ENCODE measurements at regions not wholly inside any gene's neighbourhood (a gene's known extent, or its start where the extent isn't known, plus 50 kb on each side); places are given as distances from the start of the nearest gene placed in this dataset.

DNA sequence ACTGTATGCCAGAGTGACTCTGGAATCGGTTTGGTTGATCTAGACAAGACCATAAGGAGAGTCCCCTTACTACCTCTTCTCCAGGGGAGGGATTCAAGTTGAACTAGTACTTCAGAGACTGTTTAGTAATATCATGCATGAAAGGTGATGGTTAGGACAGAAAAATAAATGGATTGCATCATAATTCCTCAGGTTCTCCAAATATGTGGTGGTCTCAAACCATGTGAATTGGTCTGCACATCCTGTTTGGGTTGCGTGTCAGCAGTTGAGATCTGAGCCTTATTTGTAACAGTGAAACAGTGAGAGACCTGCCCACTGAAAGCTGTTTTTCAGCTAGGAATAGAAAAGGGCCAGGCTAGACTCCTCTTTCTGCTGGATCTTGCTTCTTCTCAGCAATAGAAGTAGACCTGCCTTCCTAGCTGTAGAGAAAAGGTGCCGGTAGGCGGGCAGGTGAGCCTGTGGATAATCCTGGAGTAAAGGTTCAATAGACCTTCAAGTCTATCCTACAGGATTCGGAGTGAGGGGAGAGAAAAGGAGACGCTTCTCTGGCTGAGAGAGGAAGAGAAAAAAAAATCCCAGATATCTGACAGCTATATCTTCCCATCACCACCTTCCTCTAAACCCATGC is 258.5 kb upstream of the E2F7 start:
- Histone ChIP-seq H3K9me3 (ENCODE audit: control insufficient read depth, insufficient read depth, low read length) (no peaks in the 10 kb centered on the region), H3K4me3 (ENCODE audit: low read depth, low read length) (no peak overlapping the region), H3K36me3 (ENCODE audit: control insufficient read depth, insufficient read depth, low read length) (no peaks in the 10 kb centered on the region), H3K27ac (ENCODE audit: low read depth, low read length) (peak overlapping the region; percentile 30), H3K4me1 (ENCODE audit: control insufficient read depth, insufficient read depth, low read length) (peaks cover 3% of the 10 kb centered on the region), H3K27me3 (ENCODE audit: control insufficient read depth, insufficient read depth, low read length) (no peaks in the 10 kb centered on the region)
- WGBS (ENCODE audit: insufficient coverage) = 73% methylated on average over 1 of the region's 6 CpGs
- peak in 2 of 6 donors; percentile 18 to 24 for DNase-seq (ENCODE audit: low read depth in 4 of 6, low spot score in 6 of 6)

- Histone ChIP-seq H3K4me1 (ENCODE audit: control insufficient read depth, insufficient read depth, low read length) (peaks cover 4% of the 10 kb centered on the region), H3K36me3 (ENCODE audit: control insufficient read depth, insufficient read depth, low read length) (no peaks in the 10 kb centered on the region), H3K27ac (ENCODE audit: low read depth, low read length) (peak overlapping the region; percentile 7), H3K9me3 (ENCODE audit: control insufficient read depth, insufficient read depth, low read length) (no peaks in the 10 kb centered on the region), H3K4me3 (ENCODE audit: low read depth, low read length) (no peak overlapping the region), H3K27me3 (ENCODE audit: control insufficient read depth, insufficient read depth, low read length) (no peaks in the 10 kb centered on the region)
- WGBS (ENCODE audit: insufficient coverage) = 44% methylated on average over 1 of the region's 2 CpGs
- peak in 2 of 6 donors; percentile 66 to 72 for DNase-seq (ENCODE audit: low read depth in 4 of 6, low spot score in 6 of 6)
These were observed 253.8 kb upstream of the E2F7 start for GRCh38 chr12:77319166-77319565.

DNA sequence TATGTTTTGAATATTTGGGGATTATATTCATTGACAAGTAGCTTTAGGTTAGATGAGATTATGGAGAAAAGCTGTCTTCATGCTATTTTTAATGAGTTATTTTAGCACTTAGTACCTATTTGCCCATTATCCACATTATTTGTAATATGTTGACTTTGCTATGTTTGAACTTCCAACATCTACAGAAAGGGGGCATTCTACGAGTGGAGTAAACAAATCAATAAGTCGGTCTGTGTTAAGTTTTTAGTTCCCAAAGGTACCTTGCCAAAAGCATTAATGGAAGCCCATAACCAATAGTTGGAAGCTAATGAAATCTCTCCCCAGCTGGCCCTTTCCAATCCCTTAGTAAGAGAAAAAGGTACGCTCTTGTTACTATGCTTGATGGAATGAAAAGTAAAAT is 250.0 kb upstream of the E2F7 start:
- Histone ChIP-seq H3K27ac (ENCODE audit: low read depth, low read length) (no peak overlapping the region), H3K9me3 (ENCODE audit: control insufficient read depth, insufficient read depth, low read length) (no peaks in the 10 kb centered on the region), H3K27me3 (ENCODE audit: control insufficient read depth, insufficient read depth, low read length) (no peaks in the 10 kb centered on the region), H3K4me3 (ENCODE audit: low read depth, low read length) (no peak overlapping the region), H3K36me3 (ENCODE audit: control insufficient read depth, insufficient read depth, low read length) (no peaks in the 10 kb centered on the region), H3K4me1 (ENCODE audit: control insufficient read depth, insufficient read depth, low read length) (peaks cover 4% of the 10 kb centered on the region)
- WGBS (ENCODE audit: insufficient coverage) = no CpG with 5 or more reads among the region's 3 CpGs
- no peak for DNase-seq (ENCODE audit: low read depth in 4 of 6, low spot score in 6 of 6)

DNA sequence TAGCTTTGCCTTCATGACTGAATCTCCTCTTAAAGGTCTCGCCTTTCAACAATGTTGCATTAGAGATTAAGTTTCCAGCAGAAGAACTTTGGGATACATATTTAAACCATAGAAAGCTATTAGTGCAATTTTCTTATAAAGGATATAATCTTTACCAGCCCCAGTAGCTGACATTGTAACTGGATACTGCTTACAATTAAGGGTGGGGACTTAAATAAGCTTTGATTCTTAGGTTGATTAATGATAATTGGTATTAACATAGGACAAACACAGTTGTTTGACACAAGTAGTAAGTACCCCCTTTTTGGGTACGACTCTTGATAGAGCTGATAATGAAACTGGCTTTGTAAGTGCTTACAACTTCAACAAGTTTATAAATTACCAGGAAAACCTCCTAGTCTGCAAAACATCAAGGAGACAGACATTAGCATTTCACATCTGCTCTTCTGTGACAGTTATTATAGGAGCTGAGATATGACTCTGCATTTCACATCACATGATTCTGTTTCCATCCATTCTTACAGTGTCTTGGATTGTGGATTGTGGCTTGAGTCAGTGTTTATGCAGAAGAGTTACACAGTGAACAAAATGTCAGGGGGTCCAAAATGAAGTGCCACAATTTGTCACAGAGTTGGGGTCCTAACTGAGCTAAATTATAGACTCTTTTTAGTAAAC is 249.1 kb upstream of the E2F7 start:
- Histone ChIP-seq H3K36me3 (ENCODE audit: control insufficient read depth, insufficient read depth, low read length) (no peaks in the 10 kb centered on the region), H3K4me1 (ENCODE audit: control insufficient read depth, insufficient read depth, low read length) (peaks cover 4% of the 10 kb centered on the region)
- no CpG with 5 or more reads among the region's 2 CpGs for WGBS (ENCODE audit: insufficient coverage)

GRCh38 chr12:77308056-77308455 is 242.7 kb upstream of the E2F7 start:
- Histone ChIP-seq H3K9me3 (ENCODE audit: control insufficient read depth, insufficient read depth, low read length) (no peaks in the 10 kb centered on the region), H3K27ac (ENCODE audit: low read depth, low read length) (no peak overlapping the region), H3K27me3 (ENCODE audit: control insufficient read depth, insufficient read depth, low read length) (no peaks in the 10 kb centered on the region), H3K36me3 (ENCODE audit: control insufficient read depth, insufficient read depth, low read length) (no peaks in the 10 kb centered on the region), H3K4me3 (ENCODE audit: low read depth, low read length) (no peak overlapping the region), H3K4me1 (ENCODE audit: control insufficient read depth, insufficient read depth, low read length) (no peaks in the 10 kb centered on the region)
- WGBS (ENCODE audit: insufficient coverage) = 68% methylated on average over 2 of the region's 2 CpGs
- DNase-seq (ENCODE audit: low read depth in 4 of 6, low spot score in 6 of 6) = no peak

More for the DNA sequence above, 249.1 kb upstream of the E2F7 start:
- Histone ChIP-seq H3K9me3 (ENCODE audit: control insufficient read depth, insufficient read depth, low read length) (no peaks in the 10 kb centered on the region), H3K27ac (ENCODE audit: low read depth, low read length) (no peak overlapping the region), H3K27me3 (ENCODE audit: control insufficient read depth, insufficient read depth, low read length) (no peaks in the 10 kb centered on the region), H3K4me3 (ENCODE audit: low read depth, low read length) (no peak overlapping the region)
- DNase-seq (ENCODE audit: low read depth in 4 of 6, low spot score in 6 of 6) = peak in 1 of 6 donors; percentile 52

GRCh38 chr12:77300811-77301210 is 235.4 kb upstream of the E2F7 start:
- no peak for DNase-seq (ENCODE audit: low read depth in 4 of 6, low spot score in 6 of 6)
- no peaks in the 10 kb centered on the region for H3K27me3 ChIP-seq (ENCODE audit: control insufficient read depth, insufficient read depth, low read length)
- no peaks in the 10 kb centered on the region for H3K36me3 ChIP-seq (ENCODE audit: control insufficient read depth, insufficient read depth, low read length)

GRCh38 chr12:77299910-77300669 is 234.7 kb upstream of the E2F7 start:
- H3K9me3 ChIP-seq (ENCODE audit: control insufficient read depth, insufficient read depth, low read length) = no peaks in the 10 kb centered on the region
- DNase-seq (ENCODE audit: low read depth in 4 of 6, low spot score in 6 of 6) = no peak
- no peak overlapping the region for H3K4me3 ChIP-seq (ENCODE audit: low read depth, low read length)
- H3K4me1 ChIP-seq (ENCODE audit: control insufficient read depth, insufficient read depth, low read length) = no peaks in the 10 kb centered on the region
- no peaks in the 10 kb centered on the region for H3K36me3 ChIP-seq (ENCODE audit: control insufficient read depth, insufficient read depth, low read length)
- 100% methylated on average over 1 of the region's 4 CpGs for WGBS (ENCODE audit: insufficient coverage)
- H3K27me3 ChIP-seq (ENCODE audit: control insufficient read depth, insufficient read depth, low read length) = no peaks in the 10 kb centered on the region
- no peak overlapping the region for H3K27ac ChIP-seq (ENCODE audit: low read depth, low read length)

More at GRCh38 chr12:77300811-77301210, 235.4 kb upstream of the E2F7 start:
- no peak overlapping the region for H3K4me3 ChIP-seq (ENCODE audit: low read depth, low read length)
- H3K4me1 ChIP-seq (ENCODE audit: control insufficient read depth, insufficient read depth, low read length) = no peaks in the 10 kb centered on the region
- no peak overlapping the region for H3K27ac ChIP-seq (ENCODE audit: low read depth, low read length)
- no peaks in the 10 kb centered on the region for H3K9me3 ChIP-seq (ENCODE audit: control insufficient read depth, insufficient read depth, low read length)
- WGBS (ENCODE audit: insufficient coverage) = no CpG with 5 or more reads among the region's 1 CpG

DNA sequence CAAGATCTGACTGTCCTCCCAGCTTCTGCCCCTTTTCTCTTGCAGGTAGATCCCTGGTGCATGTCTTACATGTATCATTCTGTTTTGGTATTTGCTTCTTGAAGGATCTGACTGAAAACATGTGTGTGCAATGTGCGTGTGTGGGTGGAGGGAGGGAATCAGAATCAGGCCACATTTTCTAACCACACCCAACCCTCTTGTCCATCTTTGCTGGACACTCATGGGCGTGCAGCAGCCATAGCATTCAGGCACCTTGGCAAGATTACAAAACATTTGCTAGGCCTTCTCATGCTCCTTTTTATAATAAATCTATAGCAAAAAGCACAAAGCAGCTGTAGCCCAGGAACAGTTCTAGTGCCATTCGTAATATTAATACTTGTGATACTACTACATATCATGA is 233.6 kb upstream of the E2F7 start:
- no peaks in the 10 kb centered on the region for H3K4me1 ChIP-seq (ENCODE audit: control insufficient read depth, insufficient read depth, low read length)
- H3K36me3 ChIP-seq (ENCODE audit: control insufficient read depth, insufficient read depth, low read length) = no peaks in the 10 kb centered on the region
- no peaks in the 10 kb centered on the region for H3K27me3 ChIP-seq (ENCODE audit: control insufficient read depth, insufficient read depth, low read length)
- no peak overlapping the region for H3K27ac ChIP-seq (ENCODE audit: low read depth, low read length)
- no peak for DNase-seq (ENCODE audit: low read depth in 4 of 6, low spot score in 6 of 6)
- H3K9me3 ChIP-seq (ENCODE audit: control insufficient read depth, insufficient read depth, low read length) = no peaks in the 10 kb centered on the region
- H3K4me3 ChIP-seq (ENCODE audit: low read depth, low read length) = no peak overlapping the region
- 100% methylated on average over 1 of the region's 3 CpGs for WGBS (ENCODE audit: insufficient coverage)

DNA sequence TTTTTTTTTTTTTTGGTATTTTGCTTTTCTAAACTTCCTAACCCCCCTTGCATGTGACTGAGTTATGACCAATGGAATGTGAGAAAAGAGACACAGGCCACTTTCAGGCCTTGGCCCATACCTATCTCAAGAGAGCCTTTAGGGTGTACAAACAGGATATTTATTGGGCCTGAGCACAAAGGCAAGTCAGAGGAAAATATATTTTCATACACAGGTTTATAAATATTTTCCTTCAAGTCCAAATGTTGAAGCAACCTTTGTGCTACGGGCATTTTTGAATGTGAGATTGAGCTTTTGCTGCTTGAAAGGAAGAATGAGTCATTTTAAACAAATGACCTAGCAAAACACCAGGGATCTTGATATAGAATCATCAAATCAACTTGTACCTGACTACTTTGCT is 228.6 kb upstream of the E2F7 start:
- no peak for DNase-seq (ENCODE audit: low read depth in 4 of 6, low spot score in 6 of 6)
- H3K4me1 ChIP-seq (ENCODE audit: control insufficient read depth, insufficient read depth, low read length) = no peaks in the 10 kb centered on the region
- no peaks in the 10 kb centered on the region for H3K27me3 ChIP-seq (ENCODE audit: control insufficient read depth, insufficient read depth, low read length)
- no peaks in the 10 kb centered on the region for H3K9me3 ChIP-seq (ENCODE audit: control insufficient read depth, insufficient read depth, low read length)
- no peaks in the 10 kb centered on the region for H3K36me3 ChIP-seq (ENCODE audit: control insufficient read depth, insufficient read depth, low read length)
- no CpG with 5 or more reads among the region's 1 CpG for WGBS (ENCODE audit: insufficient coverage)
- no peak overlapping the region for H3K27ac ChIP-seq (ENCODE audit: low read depth, low read length)
- H3K4me3 ChIP-seq (ENCODE audit: low read depth, low read length) = no peak overlapping the region

Data from spinal cord (tissue), 9 donors.